BJ (cell line): ENCODE measurements at regions not wholly inside any gene's neighbourhood (a gene's known extent, or its start where the extent isn't known, plus 50 kb on each side); places are given as distances from the start of the nearest gene placed in this dataset.
A peak's percentile ranks its signal among the peaks of the same experiment; 100 is the strongest.

Experiments
- CTCF ChIA-PET: fragments of 350-600 bp; formaldehyde crosslinking; extraction: SDS; loops from one replicate; lab custom pipeline; 2021; ENCODE audit warnings: antibody characterized with exemption, inconsistent platforms; lab: Yijun Ruan, JAX
- POLR2A ChIA-PET: fragments of 300-600 bp; sonication (Branson Sonifier 250); formaldehyde crosslinking; extraction: SDS; loops from one replicate; lab custom pipeline; 2021; ENCODE audit warnings: antibody characterized with exemption; lab: Charles Lee
- DNase-seq: peaks from one replicate; pipeline ENCODE4 v3.0.0-alpha.2; 2011; ENCODE audit warnings: low read depth
- H3K27me3 ChIP-seq: 2 replicates; pipeline ENCODE4 v1.6.0; 2011; ENCODE audit warnings: low read length; ENCODE audit not compliant: control insufficient read depth, insufficient read depth
- H3K36me3 ChIP-seq: 2 replicates; pipeline ENCODE4 v1.5.1; 2011; ENCODE audit warnings: low read length; ENCODE audit not compliant: control insufficient read depth, insufficient read depth
- H3K4me3 ChIP-seq: 2 replicates; pipeline ENCODE4 v1.5.1; 2011; ENCODE audit warnings: low read depth, mild to moderate bottlenecking, control low read depth, low read length
- CTCF ChIP-seq: IDR thresholded peaks from 2 replicates; pipeline ENCODE4 v1.5.1; 2011; ENCODE audit warnings: low read depth, mild to moderate bottlenecking, control low read depth, inconsistent platforms, low read length, moderate library complexity; ENCODE audit not compliant: insufficient read depth

- POLR2A ChIA-PET: no interaction called here
- H3K4me3 ChIP-seq: no peak overlapping the region
- TF ChIP-seq CTCF: no peak
These were observed 110.9 kb upstream of the ADAMTSL1 start for GRCh38 chr9:18362901-18363685.

DNA sequence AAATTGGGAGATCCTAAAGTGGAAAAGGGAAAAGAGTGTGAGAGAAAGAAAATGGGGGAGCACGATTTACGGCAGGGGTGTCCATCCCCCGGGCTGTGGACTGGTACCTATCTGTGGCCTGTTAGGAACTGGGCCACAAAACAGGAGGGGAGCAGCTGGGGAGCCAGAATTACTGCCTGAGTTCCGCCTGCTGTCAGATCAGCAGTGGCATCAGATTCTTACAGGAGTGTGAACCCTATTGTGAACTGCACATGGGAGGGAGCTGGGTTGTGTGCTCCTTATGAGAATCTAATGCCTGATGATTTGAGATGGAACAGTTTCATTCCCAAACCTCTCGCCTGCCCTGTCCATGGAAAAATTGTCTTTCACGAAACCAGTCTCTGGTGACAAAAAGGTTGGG is 108.3 kb upstream of the ADAMTSL1 start:
- TF ChIP-seq CTCF: no peak
- ChIA-PET POLR2A (no interaction called here), CTCF (no interaction called here)
- no peak for DNase-seq
- H3K27me3 ChIP-seq: no peaks in the 10 kb centered on the region
- H3K4me3 ChIP-seq: no peak overlapping the region
- H3K36me3 ChIP-seq: no peaks in the 10 kb centered on the region

More at GRCh38 chr9:18362901-18363685, 110.9 kb upstream of the ADAMTSL1 start:
- H3K27me3 ChIP-seq: no peaks in the 10 kb centered on the region
- H3K36me3 ChIP-seq: no peaks in the 10 kb centered on the region
- CTCF ChIA-PET: interaction anchor here (0.6 to 1.7 kb wide), 5 partner anchors 15 to 259 kb away, joined by 3 to 7 read pairs (median 3); no protein-coding TSS in a partner anchor
- DNase-seq: peak; percentile 16

GRCh38 chr9:18366184-18366583 is 107.8 kb upstream of the ADAMTSL1 start:
- no peak for TF ChIP-seq CTCF
- ChIA-PET POLR2A (no interaction called here), CTCF (no interaction called here)
- Histone ChIP-seq H3K4me3 (no peak overlapping the region), H3K27me3 (no peaks in the 10 kb centered on the region), H3K36me3 (no peaks in the 10 kb centered on the region)
- no peak for DNase-seq

GRCh38 chr9:18368206-18368605 is 105.7 kb upstream of the ADAMTSL1 start:
- peak; percentile 37 for DNase-seq
- POLR2A ChIA-PET: no interaction called here

DNA sequence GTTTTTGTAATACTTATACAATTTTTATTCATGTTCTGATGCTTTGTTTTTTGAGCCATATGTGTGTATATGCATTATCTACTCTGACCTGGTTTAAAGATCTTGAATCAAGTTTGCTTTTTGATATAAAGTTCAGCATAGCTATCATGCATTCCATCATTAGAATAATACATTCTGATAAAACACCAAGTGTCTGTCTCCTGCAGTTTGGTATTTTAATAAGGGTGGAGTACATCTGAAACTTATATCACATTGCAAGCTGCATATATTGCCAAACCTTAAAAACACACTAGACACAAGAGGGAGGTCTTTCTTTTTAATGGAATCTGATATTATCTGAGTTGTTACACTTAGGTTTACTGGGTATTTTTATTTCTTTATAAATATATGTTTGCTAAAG is 102.8 kb upstream of the ADAMTSL1 start:
- TF ChIP-seq CTCF: no peak
- ChIA-PET POLR2A (no interaction called here), CTCF (no interaction called here)
- Histone ChIP-seq H3K27me3 (no peaks in the 10 kb centered on the region), H3K36me3 (no peaks in the 10 kb centered on the region), H3K4me3 (no peak overlapping the region)
- DNase-seq: no peak

More at GRCh38 chr9:18368206-18368605, 105.7 kb upstream of the ADAMTSL1 start:
- Histone ChIP-seq H3K36me3 (no peaks in the 10 kb centered on the region), H3K4me3 (no peak overlapping the region), H3K27me3 (no peaks in the 10 kb centered on the region)
- no peak for TF ChIP-seq CTCF
- CTCF ChIA-PET: no interaction called here
